GM13977 (cell line): ENCODE measurements at regions not wholly inside any gene's neighbourhood (a gene's known extent, or its start where the extent isn't known, plus 50 kb on each side); places are given as distances from the start of the nearest gene placed in this dataset.

Experiments
- DNase-seq: peaks from one replicate; pipeline ENCODE4 v3.0.0; 2012; ENCODE audit warnings: low spot score
- in situ Hi-C: fragments of 300-500 bp; cut with MboI; formaldehyde crosslinking; loops from one replicate; pipeline ENCODE4 v1.12.0; 2022; ENCODE audit warnings: low sequenced_read_pairs, low pct_unique_long_range_greater_than_20kb, mixed read lengths, inconsistent platforms; ENCODE audit not compliant: unreplicated experiment
- TF ChIP-seq, protein P1 (sequence below): IDR thresholded peaks from 2 replicates; pipeline ENCODE4 v1.5.1; 2012; ENCODE audit warnings: mild to moderate bottlenecking, control low read depth; ENCODE audit not compliant: insufficient read depth; ENCODE audit errors: extremely low read depth, missing control alignments

DNA sequence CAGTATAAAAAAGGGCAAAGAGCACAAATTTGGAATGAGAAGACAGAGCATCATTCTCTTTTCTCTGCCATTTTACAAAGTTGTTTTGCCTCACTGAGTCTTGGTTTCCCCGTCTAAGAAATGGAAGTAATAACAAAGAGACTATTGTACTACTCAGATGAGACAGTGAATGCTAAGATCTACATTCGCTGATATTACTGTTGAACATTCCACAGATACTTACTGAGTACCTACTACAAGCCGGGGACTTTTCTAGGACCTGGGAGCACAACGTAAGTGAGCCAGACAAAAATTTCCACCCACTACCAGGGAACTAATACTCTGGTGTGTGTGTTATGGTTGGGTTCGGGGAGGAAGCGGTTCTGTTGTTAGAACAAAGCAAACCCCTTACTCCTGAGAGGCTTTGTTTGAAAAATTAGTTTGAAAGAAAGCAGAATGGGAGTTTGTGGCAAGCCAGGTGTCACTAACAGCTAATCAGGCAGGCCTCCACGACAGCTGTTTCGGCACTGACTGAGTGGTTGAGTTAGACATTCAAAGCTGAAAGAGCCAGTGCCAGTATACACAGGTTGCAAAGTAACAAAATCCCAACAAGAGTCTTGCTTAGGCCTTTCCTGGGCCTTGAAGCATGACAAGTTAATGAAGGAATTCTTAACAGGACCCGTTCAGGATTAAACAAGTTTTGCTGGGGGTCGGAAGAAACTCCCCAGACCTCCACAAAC lies 458.3 kb downstream of the EDEM1 start:
- DNase-seq, result no peak
- TF ChIP-seq, protein P1, sequence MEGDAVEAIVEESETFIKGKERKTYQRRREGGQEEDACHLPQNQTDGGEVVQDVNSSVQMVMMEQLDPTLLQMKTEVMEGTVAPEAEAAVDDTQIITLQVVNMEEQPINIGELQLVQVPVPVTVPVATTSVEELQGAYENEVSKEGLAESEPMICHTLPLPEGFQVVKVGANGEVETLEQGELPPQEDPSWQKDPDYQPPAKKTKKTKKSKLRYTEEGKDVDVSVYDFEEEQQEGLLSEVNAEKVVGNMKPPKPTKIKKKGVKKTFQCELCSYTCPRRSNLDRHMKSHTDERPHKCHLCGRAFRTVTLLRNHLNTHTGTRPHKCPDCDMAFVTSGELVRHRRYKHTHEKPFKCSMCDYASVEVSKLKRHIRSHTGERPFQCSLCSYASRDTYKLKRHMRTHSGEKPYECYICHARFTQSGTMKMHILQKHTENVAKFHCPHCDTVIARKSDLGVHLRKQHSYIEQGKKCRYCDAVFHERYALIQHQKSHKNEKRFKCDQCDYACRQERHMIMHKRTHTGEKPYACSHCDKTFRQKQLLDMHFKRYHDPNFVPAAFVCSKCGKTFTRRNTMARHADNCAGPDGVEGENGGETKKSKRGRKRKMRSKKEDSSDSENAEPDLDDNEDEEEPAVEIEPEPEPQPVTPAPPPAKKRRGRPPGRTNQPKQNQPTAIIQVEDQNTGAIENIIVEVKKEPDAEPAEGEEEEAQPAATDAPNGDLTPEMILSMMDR, result no peak
- in situ Hi-C loops, result no loop called here

DNA sequence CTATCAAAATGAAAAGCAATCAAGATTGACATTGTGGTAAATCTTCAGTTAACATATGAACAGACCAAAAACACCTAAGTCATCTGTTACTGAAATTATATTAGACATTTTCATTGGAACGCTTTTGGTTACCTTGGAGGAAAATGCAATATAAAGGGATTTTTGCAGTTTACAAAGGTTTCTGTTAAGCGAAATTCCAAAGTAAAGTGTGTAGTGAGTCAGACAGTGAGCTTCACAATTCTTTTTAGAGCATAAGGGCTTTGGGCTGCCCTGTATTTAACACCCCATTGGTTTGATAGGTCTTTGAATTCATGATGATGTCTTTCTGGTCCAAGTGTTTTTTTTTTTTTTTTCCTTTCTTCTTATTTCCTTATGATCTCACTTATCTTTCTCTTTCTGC lies 462.8 kb downstream of the EDEM1 start:
- in situ Hi-C loops, result no loop called here
- DNase-seq, result no peak

DNA sequence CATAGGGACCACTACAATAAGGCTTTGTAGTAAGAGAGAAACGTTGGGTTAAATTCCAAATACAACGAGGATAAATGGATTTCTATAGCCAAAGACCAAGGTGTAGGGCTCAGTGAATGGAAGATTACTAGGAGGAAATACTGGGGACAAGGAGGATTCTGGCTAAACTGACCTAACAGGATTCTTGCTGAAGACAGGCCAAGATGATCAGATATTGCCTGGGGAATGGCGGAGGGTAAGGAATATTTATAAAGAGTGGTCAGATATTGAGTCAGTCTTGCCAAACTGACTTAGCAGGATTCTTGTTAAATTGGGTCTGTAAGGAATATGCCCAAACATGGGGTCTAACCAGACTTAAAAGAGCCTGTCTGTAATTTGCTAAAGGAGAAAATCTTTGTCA lies 463.8 kb downstream of the EDEM1 start:
- DNase-seq, result no peak
- TF ChIP-seq, protein P1, result no peak
- in situ Hi-C loops, result no loop called here

More for the DNA sequence above, 462.8 kb downstream of the EDEM1 start:
- TF ChIP-seq, protein P1, result no peak

DNA sequence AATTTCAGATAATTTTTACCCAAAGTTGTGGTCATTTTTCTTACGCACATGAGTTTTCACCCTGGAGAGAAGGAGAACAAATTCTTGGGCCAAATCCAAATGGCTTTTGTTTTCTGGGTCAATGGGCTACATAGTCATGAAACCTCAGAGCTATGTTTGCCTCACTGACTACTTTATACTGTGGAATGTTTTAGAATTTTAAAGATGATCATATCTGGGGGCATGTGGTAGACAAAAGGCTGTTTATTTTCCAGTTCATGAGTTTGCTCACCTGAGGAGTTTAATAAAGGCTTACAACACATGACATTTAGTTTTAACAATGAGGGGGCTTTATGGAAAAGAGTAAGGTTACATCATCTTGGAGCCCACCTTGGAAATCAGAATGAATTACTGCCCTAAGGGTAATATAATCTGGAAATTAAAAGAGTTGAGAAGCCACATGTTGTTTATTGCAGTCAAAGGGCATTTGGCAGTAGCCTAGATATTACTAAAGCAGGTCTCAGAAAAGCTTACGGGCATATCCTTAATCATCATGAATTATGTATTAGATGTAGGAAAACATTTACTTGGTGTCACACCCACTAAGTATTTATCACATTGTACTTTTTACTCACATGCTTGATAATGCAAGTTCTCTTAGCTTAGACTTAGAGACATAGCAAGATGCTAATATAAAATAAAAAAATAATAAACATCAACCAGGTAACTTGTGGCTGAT lies 466.1 kb downstream of the EDEM1 start:
- TF ChIP-seq, protein P1, result no peak
- in situ Hi-C loops, result no loop called here
- no peak for DNase-seq

DNA sequence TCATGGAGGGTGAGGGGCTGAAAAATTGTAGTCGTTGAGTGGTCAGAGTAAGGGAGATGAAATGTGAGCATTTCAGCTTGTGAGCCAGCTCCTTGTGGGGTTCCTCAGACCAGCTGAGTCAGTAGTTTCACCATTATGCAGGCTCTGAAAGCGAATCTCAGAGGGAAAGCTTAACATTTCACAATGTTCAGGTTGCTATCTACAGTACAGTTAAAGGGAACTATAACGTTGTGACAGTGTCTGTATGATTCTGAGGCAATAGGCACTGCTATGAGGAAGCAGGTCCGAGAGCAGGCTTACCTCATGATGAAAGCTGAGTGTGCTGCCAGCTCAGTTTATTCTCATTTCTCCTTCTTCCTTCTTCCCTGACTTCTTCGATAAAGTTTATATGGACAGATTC lies 469.6 kb downstream of the EDEM1 start:
- DNase-seq, result no peak

DNA sequence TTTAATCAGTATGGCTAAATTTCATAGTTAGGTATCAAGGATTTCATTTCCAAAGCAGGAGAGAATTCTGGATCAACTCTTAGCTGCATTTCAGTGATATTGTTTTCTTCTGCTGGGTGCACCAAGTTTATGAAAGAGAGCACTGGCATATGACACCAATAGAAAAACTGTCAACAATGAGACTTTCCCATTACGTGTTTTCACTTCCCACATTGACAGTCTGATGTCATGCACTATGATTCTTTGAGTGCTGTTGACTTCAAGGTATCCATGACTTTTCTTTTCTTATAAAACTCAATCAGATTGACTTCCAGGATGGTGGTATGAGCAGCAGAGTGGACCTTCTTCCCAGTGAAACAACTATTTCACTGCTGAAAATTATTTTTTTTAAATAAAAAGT lies 476.1 kb downstream of the EDEM1 start:
- no peak for DNase-seq
- TF ChIP-seq, protein P1, result no peak
- in situ Hi-C loops, result no loop called here

More for the DNA sequence above, 469.6 kb downstream of the EDEM1 start:
- TF ChIP-seq, protein P1, result no peak
- in situ Hi-C loops, result no loop called here
